Aorta (tissue), 5 donors: ENCODE measurements at regions not wholly inside any gene's neighbourhood (a gene's known extent, or its start where the extent isn't known, plus 50 kb on each side); places are given as distances from the start of the nearest gene placed in this dataset.

Experiments
- ATAC-seq: fragments of 200-7000 bp; cut with Tn5 transposase; one replicate; pipeline ENCODE4 v1.9.1; 2022; ENCODE audit warnings: moderate library complexity; ENCODE audit not compliant: low FRiP score
- DNase-seq, 2 donors: peaks; one replicate each; pipeline ENCODE4 v3.0.0-alpha.2; 2020
- H3K27ac ChIP-seq, 2 donors: one replicate each; pipeline ENCODE4 v1.5.1; 2013; ENCODE audit warnings: low read length in 2 of 2, mild to moderate bottlenecking in 2 of 2, moderate library complexity in 2 of 2, control low read depth in 1 of 2, inconsistent platforms in 1 of 2, low read depth in 1 of 2
- H3K27me3 ChIP-seq, 2 donors: one replicate each; pipeline ENCODE4 v1.6.1; 2013; ENCODE audit warnings: control low read depth in 1 of 2, low read length in 1 of 2, mild to moderate bottlenecking in 1 of 2, moderate library complexity in 1 of 2; ENCODE audit not compliant: insufficient read depth in 2 of 2, control insufficient read depth in 1 of 2
- H3K36me3 ChIP-seq, 2 donors: one replicate each; pipeline ENCODE4 v1.6.1; 2013; ENCODE audit warnings: control low read depth in 1 of 2, low read length in 1 of 2, mild to moderate bottlenecking in 1 of 2; ENCODE audit not compliant: insufficient read depth in 2 of 2, control insufficient read depth in 1 of 2
- H3K4me1 ChIP-seq, 2 donors: one replicate each; pipeline ENCODE4 v1.6.1; 2013; ENCODE audit warnings: low read length in 2 of 2, control low read depth in 1 of 2, mild to moderate bottlenecking in 1 of 2, moderate library complexity in 1 of 2; ENCODE audit not compliant: insufficient read depth in 2 of 2, control insufficient read depth in 1 of 2
- H3K4me3 ChIP-seq, 2 donors: one replicate each; pipeline ENCODE4 v1.5.1; 2013; ENCODE audit warnings: low read length in 2 of 2, control low read depth in 1 of 2, mild to moderate bottlenecking in 1 of 2
- H3K9me3 ChIP-seq: one replicate; pipeline ENCODE4 v1.6.1; 2013; ENCODE audit warnings: mild to moderate bottlenecking, low read length; ENCODE audit not compliant: control insufficient read depth
- WGBS, 2 donors: extraction: QIAGEN DNeasy Blood & Tissue Kit; methylation state at CpG; one replicate each; pipeline ENCODE4 v1.1.7; 2013; 5-methylcytosine and 5-hydroxymethylcytosine counted together
- intact Hi-C, 2 donors: fragments of 100-400 bp; cut with DNase I; formaldehyde crosslinking; loops; one replicate each; pipeline versions ENCODE4 v1.14.2 to v1.15.0; 2022
- donor health status: healthy with polysubstance abuse.
- donor health status: Bipolar disorder and iron deficiency.
- donor health status: DM: no; HTN: no; CAD: no.
- donor health status: DM: no; HTN: no; CAD: no.
- donor health status: DM: yes; HTN: yes; CAD: no.

DNA sequence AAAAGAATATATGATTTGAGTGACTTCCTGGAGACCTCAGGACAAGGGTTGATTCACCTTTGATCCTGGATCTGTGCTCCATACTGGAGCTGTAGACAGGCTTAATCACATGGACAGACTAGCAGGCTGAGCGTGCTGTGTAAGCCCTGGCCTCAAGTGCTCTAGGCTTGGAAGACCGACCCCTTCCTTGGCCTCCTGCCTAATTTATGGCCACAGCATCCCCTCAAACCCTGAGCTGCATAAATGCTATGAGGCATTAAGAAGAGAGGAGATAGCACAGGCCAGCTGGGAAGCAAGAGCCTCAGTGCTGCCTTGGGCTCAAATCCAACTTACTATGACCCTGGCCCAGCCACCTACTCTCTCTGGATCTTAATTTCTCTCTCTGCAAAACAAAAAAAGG is 385.1 kb downstream of the BUD13 start:
- H3K27me3 ChIP-seq: no peaks in the 10 kb centered on the region
- no peak for DNase-seq
- 48 to 56% methylated on average over 2 of the region's 2 CpGs for WGBS, 2 donors
- no peaks in the 10 kb centered on the region for H3K9me3 ChIP-seq
- ATAC-seq: no peak
- intact Hi-C loops: no loop called here
- no peaks in the 10 kb centered on the region for H3K4me1 ChIP-seq
- H3K36me3 ChIP-seq: no peaks in the 10 kb centered on the region
- H3K27ac ChIP-seq: no peak overlapping the region
- H3K4me3 ChIP-seq: no peak overlapping the region

DNA sequence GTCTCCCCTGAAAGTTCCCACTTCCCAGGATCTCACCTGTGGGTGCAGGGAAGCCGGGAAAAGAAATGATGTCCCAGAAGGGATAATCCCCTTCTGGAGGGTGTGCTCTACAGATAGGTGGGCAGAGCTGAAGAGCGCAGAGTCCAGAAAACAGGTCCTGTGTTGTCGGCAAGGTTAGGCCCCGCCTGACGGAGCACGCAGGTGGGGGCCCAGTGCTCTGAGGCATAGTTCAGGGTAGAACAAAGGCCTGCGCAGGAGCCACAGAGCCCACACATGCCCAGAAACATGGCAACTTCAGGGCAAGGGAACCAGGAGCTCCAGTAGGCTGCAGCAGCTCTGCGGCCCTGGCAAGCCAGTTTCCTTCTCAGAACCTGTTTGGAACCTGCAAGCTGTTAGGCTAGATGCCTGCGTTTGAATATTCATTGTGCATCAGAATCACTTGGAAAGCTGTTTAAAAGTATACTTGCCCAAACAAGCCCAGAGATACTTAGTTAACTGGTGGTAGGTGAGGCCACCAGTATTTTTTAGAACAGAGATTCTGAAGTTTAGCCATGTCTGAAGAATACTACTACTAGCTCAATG is 386.6 kb downstream of the BUD13 start:
- H3K4me3 ChIP-seq: no peak overlapping the region
- no peak overlapping the region for H3K27ac ChIP-seq
- H3K4me1 ChIP-seq: no peaks in the 10 kb centered on the region
- WGBS, 2 donors: 89 to 90% methylated on average over 9 of the region's 9 CpGs
- no peaks in the 10 kb centered on the region for H3K9me3 ChIP-seq
- DNase-seq (no peak), ATAC-seq (no peak)
- no peaks in the 10 kb centered on the region for H3K27me3 ChIP-seq
- intact Hi-C loops: no loop called here
- H3K36me3 ChIP-seq: no peaks in the 10 kb centered on the region

- Histone ChIP-seq H3K36me3 (no peaks in the 10 kb centered on the region), H3K4me3 (no peak overlapping the region), H3K27ac (no peak overlapping the region), H3K9me3 (no peaks in the 10 kb centered on the region), H3K4me1 (no peaks in the 10 kb centered on the region), H3K27me3 (no peaks in the 10 kb centered on the region)
- intact Hi-C loops: no loop called here
- DNase-seq: no peak
- WGBS, 2 donors: 84 to 91% methylated on average over 4 of the region's 4 CpGs
- ATAC-seq: no peak
Measured at GRCh38 chr11:116384876-116385275, 387.9 kb downstream of the BUD13 start.

GRCh38 chr11:116384407-116384806 is 388.4 kb downstream of the BUD13 start:
- Histone ChIP-seq H3K9me3 (no peaks in the 10 kb centered on the region), H3K4me3 (no peak overlapping the region), H3K4me1 (no peaks in the 10 kb centered on the region), H3K27ac (no peak overlapping the region), H3K36me3 (no peaks in the 10 kb centered on the region), H3K27me3 (no peaks in the 10 kb centered on the region)
- intact Hi-C loops: no loop called here
- WGBS, 2 donors: 31% methylated on average over 5 of the region's 5 CpGs
- ATAC-seq: no peak
- DNase-seq: no peak

DNA sequence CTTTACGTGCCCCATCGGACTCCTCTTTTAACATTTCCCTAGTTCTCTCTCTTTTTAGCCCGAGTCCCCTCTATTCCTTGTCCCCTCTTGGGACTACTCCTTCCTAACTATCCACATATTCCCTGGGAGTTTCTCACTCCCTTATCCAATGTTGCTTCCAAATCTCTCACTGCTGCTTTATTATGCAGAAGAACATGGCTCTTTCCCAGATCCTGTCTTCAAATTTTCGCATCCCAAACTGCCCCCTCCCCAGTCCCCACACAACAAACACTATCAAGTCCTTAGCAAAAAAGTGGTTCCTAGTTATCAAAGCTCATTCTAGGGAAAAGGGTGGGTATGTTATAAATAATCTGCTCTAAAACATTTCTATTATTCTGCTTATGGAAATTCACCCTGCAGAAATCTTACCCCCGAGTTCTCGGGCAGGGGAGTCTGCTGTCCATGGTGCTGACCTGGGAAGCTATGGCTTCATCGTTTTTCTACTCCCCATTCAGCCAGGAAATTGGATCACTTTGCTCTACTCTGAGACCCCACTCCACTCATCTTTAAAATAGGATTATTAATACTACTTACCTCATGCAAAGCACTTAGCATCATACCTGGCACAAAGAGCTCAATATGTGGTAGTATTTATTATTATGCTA is 393.5 kb downstream of the BUD13 start:
- intact Hi-C loops: no loop called here
- Histone ChIP-seq H3K9me3 (peaks cover under 1% of the 10 kb centered on the region), H3K27me3 (no peaks in the 10 kb centered on the region), H3K27ac (no peak overlapping the region), H3K36me3 (no peaks in the 10 kb centered on the region), H3K4me1 (no peaks in the 10 kb centered on the region), H3K4me3 (no peak overlapping the region)
- WGBS, 2 donors: 34 to 37% methylated on average over 7 of the region's 7 CpGs
- no peak for ATAC-seq
- DNase-seq: no peak

DNA sequence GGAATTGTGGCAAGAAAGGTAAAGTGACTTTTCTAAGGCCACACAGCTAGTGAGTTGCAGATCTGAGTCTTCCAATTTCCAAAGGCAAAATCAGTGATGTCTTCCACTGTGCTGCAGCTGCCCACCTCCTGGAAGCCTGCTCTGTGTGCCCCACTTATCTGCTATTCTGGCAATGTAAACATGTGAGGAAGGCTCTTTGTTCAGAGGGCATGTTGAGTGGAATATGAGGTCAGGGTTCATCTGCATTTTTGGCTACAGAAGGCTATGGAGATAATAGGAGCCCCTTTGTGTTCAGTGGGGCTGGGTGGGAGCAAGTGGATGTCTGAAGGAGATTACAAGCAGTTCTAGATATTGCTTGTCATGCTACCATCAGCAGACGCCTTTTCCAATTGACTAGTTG is 396.2 kb downstream of the BUD13 start:
- ATAC-seq (no peak), DNase-seq (no peak)
- intact Hi-C loops: no loop called here
- no peaks in the 10 kb centered on the region for H3K36me3 ChIP-seq
- WGBS, 2 donors: 44 to 59% methylated on average over 1 of the region's 1 CpG
- no peaks in the 10 kb centered on the region for H3K27me3 ChIP-seq
- H3K4me3 ChIP-seq: no peak overlapping the region
- H3K4me1 ChIP-seq: no peaks in the 10 kb centered on the region
- H3K9me3 ChIP-seq: peaks cover 1% of the 10 kb centered on the region
- H3K27ac ChIP-seq: no peak overlapping the region

GRCh38 chr11:116376054-116376453 is 396.7 kb downstream of the BUD13 start:
- ATAC-seq (no peak), DNase-seq (no peak)
- no peak overlapping the region for H3K4me3 ChIP-seq
- H3K27ac ChIP-seq: no peak overlapping the region
- intact Hi-C loops: no loop called here
- H3K27me3 ChIP-seq: no peaks in the 10 kb centered on the region
- no peaks in the 10 kb centered on the region for H3K36me3 ChIP-seq
- 94 to 100% methylated on average over 1 of the region's 1 CpG for WGBS, 2 donors
- H3K9me3 ChIP-seq: peaks cover 1% of the 10 kb centered on the region
- H3K4me1 ChIP-seq: no peaks in the 10 kb centered on the region

DNA sequence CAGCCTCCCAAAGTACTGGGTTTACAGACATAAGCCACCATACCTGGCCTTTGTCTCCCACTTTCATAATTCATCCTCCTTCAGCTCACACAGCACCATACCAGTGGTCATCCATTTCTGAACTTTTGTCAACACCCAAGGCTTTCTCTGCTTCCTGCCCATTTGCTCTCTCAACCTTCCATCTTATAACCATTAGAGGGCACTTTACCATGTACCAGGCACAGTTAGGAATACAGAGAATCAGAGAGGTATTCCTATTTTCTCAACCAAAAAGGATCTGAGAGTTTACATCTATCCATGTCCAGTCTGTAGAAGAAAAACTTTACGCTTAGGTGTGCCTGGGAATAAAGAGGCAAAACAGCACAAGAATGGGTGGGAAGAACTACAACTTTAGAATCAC is 397.6 kb downstream of the BUD13 start:
- 91 to 95% methylated on average over 1 of the region's 1 CpG for WGBS, 2 donors
- intact Hi-C loops: no loop called here
- no peak for ATAC-seq

GRCh38 chr11:116374085-116374484 is 398.7 kb downstream of the BUD13 start:
- intact Hi-C loops: no loop called here
- no peaks in the 10 kb centered on the region for H3K4me1 ChIP-seq
- no peak overlapping the region for H3K4me3 ChIP-seq
- no peak overlapping the region for H3K27ac ChIP-seq
- DNase-seq (no peak), ATAC-seq (no peak)
- H3K36me3 ChIP-seq: no peaks in the 10 kb centered on the region
- 69 to 85% methylated on average over 1 of the region's 1 CpG for WGBS, 2 donors
- peaks cover 1% of the 10 kb centered on the region for H3K9me3 ChIP-seq
- no peaks in the 10 kb centered on the region for H3K27me3 ChIP-seq

More for the DNA sequence above, 397.6 kb downstream of the BUD13 start:
- no peaks in the 10 kb centered on the region for H3K36me3 ChIP-seq
- DNase-seq: no peak
- H3K9me3 ChIP-seq: peaks cover 1% of the 10 kb centered on the region
- H3K27ac ChIP-seq: no peak overlapping the region
- H3K4me1 ChIP-seq: no peaks in the 10 kb centered on the region
- H3K4me3 ChIP-seq: no peak overlapping the region
- no peaks in the 10 kb centered on the region for H3K27me3 ChIP-seq
